Spleen (tissue), 7 donors: ENCODE measurements at regions not wholly inside any gene's neighbourhood (a gene's known extent, or its start where the extent isn't known, plus 50 kb on each side); places are given as distances from the start of the nearest gene placed in this dataset.

ENCODE experiments used
- CTCF ChIP-seq, 11 experiments: fragments of 200-600 bp in 7 of 11; fragments of 450-650 bp in 4 of 11; sonication (generic) in 4 of 11; IDR thresholded peaks in 8 of 11; conservative IDR thresholded peaks in 3 of 11; 1 replicate in 7 of 11; 2 replicates in 4 of 11; pipeline versions ENCODE4 v1.4.0 to v1.8.0; 2016 to 2021; ENCODE audit warnings: antibody characterized with exemption in 11 of 11, inconsistent platforms in 4 of 11, mild to moderate bottlenecking in 1 of 11
- POLR2A ChIP-seq, 3 donors: fragments of 450-650 bp; IDR thresholded peaks; one replicate each; pipeline ENCODE4 v1.5.1; 2017; ENCODE audit warnings: antibody characterized with exemption in 3 of 3, mild to moderate bottlenecking in 1 of 3
- POLR2AphosphoS5 ChIP-seq, 3 donors: sonication (generic); formaldehyde crosslinking; IDR thresholded peaks; one replicate each; pipeline ENCODE4 v1.5.1; 2017; ENCODE audit warnings: antibody characterized with exemption in 3 of 3
- donor health status: DM: no; HTN: no; CAD: no; lungs with moderate emphysema.
- donor health status: DM: no; HTN: no; CAD: no.
- donor health status: DM: no; HTN: no; CAD: no.

DNA sequence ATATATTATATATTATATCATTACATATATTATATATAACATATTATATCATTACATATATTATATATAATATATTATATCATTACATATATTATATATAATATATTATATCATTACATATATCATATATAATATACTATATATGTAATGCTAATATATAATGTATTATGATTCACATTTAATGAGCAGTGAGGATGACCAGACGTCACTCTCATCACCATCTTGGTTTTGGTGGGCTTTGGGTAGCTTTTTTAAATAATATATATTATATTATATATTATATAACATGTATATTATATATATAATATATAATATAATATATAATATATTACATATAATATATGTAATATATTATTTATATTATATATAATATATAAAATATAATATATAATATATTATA is 1189.4 kb upstream of the AUTS2 start:
- no peak for TF ChIP-seq CTCF (IDR thresholded peaks at IDR 0.05 in 8 of 11, conservative IDR thresholded peaks at IDR 0.05 in 3 of 11)
- no peak for TF ChIP-seq POLR2AphosphoS5 (IDR thresholded peaks at IDR 0.05)
- no peak for TF ChIP-seq POLR2A (IDR thresholded peaks at IDR 0.05)
